ENCODE measurements at regions not wholly inside any gene's neighbourhood (a gene's known extent, or its start where the extent isn't known, plus 50 kb on each side); places are given as distances from the start of the nearest gene placed in this dataset.

DNA sequence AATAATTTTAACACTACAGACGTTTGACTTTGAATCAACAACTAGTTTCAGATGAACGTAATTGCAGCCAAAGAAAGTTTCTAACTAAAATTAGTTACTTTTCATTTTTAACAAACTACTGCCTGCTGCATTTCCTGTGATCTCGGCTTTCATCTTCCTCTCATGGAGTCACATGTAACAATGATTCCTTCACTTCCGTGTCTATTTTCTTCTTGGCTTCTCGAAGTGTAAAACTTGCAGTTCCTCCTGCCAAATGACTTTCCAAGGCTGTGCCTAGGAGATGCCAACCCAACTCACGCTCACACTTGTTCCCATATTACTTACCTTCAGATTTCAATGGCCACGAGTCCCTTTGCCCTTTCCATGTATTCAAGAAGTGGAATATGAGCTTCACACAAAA, 1406.3 kb upstream of the CELF4 start:
- ChIA-PET CTCF (no interaction called here), POLR2A (no interaction called here)
- no peak for DNase-seq (ENCODE audit: extremely low spot score)
- no peak for TF ChIP-seq L3MBTL2 (conservative IDR thresholded peaks at IDR 0.05)
- no peak for TF ChIP-seq ZNF384 (IDR thresholded peaks at IDR 0.05)
- no peak for TF ChIP-seq FOXK2 (IDR thresholded peaks at IDR 0.05)
- TF ChIP-seq FOXM1 (IDR thresholded peaks at IDR 0.05; ENCODE audit: borderline replicate concordance) = no peak

DNA sequence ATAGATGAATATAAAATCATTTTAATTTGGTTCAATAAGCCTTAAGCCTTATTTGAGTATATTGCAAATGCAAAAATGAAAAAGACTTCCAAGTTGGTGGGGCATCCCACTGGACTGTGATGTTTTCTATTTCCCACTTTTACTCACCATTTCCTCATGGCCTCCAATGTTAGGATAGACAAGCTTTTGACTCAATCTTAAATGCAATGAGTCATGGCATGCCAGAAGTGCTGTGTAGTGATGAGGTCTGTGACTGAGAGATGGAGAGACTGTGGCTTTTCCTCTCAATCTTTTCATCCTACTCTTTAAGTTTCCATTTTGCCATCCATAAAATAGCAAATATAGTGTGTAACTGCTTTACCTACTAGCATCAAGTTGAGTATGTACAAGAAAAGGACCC, 1401.2 kb upstream of the CELF4 start:
- no peak for TF ChIP-seq NFRKB (IDR thresholded peaks at IDR 0.05)
- TF ChIP-seq HDGF (IDR thresholded peaks at IDR 0.05; ENCODE audit: borderline replicate concordance) = no peak
- TF ChIP-seq ELF4 (IDR thresholded peaks at IDR 0.05) = no peak
- no peak for TF ChIP-seq FOXK2 (IDR thresholded peaks at IDR 0.05)
- no peak for TF ChIP-seq FOXM1 (IDR thresholded peaks at IDR 0.05; ENCODE audit: borderline replicate concordance)
- no peak for TF ChIP-seq TARDBP (IDR thresholded peaks at IDR 0.05)
- TF ChIP-seq ARNT (IDR thresholded peaks at IDR 0.05) = no peak
- no peak for TF ChIP-seq FOXA1 (IDR thresholded peaks at IDR 0.05)
- TF ChIP-seq SUZ12 (IDR thresholded peaks at IDR 0.05) = no peak
- no peak for TF ChIP-seq L3MBTL2 (conservative IDR thresholded peaks at IDR 0.05)
- ChIA-PET CTCF (no interaction called here), POLR2A (no interaction called here)
- DNase-seq (ENCODE audit: extremely low spot score) = no peak

DNA sequence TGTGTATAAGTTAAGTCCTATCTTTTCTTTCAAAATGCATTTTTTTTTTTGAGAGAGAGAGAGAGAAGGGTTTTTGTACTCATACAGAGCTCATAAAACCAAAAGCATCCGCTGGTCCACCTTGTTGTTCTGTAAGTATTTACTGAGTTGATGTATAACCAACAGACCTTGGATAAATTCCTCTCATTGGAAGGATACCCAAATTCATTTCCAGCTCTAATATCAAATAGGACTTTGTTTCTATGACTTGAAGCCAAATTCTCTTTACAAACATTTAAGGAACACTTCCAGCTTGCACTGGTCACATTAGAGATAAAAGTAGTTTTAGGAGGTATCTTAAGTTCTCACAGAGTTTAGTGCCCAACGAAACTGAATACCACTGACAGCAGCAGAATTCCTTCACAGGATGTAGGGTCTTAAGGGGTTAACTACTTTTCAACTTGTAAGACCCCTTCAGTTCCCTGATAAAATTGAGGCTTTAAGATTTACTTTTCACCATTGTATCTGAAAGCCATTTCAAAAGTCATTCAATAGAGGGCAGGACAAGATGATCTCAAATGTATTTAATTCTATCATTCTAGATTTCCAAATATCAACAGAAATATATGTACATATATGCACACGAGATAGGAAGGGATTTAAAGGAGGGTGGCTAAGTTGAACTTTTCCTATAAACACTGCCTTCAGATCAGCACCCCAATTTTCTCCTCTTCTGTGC, 1398.5 kb upstream of the CELF4 start:
- ChIA-PET POLR2A (no interaction called here), CTCF (no interaction called here)
- DNase-seq (ENCODE audit: extremely low spot score) = no peak
- no peak for TF ChIP-seq ELF4 (IDR thresholded peaks at IDR 0.05)
- TF ChIP-seq ZNF384 (IDR thresholded peaks at IDR 0.05) = no peak
- no peak for TF ChIP-seq HDGF (IDR thresholded peaks at IDR 0.05; ENCODE audit: borderline replicate concordance)
- no peak for TF ChIP-seq SUZ12 (IDR thresholded peaks at IDR 0.05)
- no peak for TF ChIP-seq TARDBP (IDR thresholded peaks at IDR 0.05)
- TF ChIP-seq FOXA1 (IDR thresholded peaks at IDR 0.05) = no peak
- no peak for TF ChIP-seq FOXM1 (IDR thresholded peaks at IDR 0.05; ENCODE audit: borderline replicate concordance)
- TF ChIP-seq, protein P1, sequence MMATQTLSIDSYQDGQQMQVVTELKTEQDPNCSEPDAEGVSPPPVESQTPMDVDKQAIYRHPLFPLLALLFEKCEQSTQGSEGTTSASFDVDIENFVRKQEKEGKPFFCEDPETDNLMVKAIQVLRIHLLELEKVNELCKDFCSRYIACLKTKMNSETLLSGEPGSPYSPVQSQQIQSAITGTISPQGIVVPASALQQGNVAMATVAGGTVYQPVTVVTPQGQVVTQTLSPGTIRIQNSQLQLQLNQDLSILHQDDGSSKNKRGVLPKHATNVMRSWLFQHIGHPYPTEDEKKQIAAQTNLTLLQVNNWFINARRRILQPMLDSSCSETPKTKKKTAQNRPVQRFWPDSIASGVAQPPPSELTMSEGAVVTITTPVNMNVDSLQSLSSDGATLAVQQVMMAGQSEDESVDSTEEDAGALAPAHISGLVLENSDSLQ (IDR thresholded peaks at IDR 0.05) = no peak
- no peak for TF ChIP-seq LEF1 (IDR thresholded peaks at IDR 0.05; ENCODE audit: borderline replicate concordance)
- TF ChIP-seq BHLHE40 (IDR thresholded peaks at IDR 0.05; ENCODE audit: borderline replicate concordance) = no peak
- TF ChIP-seq CTBP1 (IDR thresholded peaks at IDR 0.05; ENCODE audit: borderline replicate concordance) = no peak
- TF ChIP-seq SP1 (IDR thresholded peaks at IDR 0.05) = no peak
- TF ChIP-seq ARNT (IDR thresholded peaks at IDR 0.05) = no peak
- TF ChIP-seq NFRKB (IDR thresholded peaks at IDR 0.05) = no peak
- no peak for TF ChIP-seq L3MBTL2 (conservative IDR thresholded peaks at IDR 0.05)
- TF ChIP-seq FOXK2 (IDR thresholded peaks at IDR 0.05) = no peak

DNA sequence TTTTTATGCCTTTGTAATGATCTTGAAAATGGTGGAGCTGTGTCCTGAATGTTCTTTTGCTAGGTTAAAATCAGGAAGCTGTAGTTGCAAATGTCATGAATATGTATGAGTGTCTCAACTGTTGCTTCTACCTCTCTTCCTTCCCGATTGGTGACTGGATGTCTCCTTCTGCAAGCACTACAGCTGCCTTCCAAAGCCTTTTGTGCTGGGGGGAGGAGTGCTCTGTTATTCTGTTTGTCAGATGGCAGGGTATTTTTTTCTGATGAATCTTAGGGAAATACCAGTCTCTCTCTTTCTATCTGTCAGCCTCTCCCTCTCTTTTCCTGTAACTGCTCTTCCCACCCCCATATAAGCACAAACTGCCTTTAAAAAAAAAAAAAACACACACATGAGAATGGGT, 1396.3 kb upstream of the CELF4 start:
- TF ChIP-seq HDGF (IDR thresholded peaks at IDR 0.05; ENCODE audit: borderline replicate concordance) (no peak), ELF4 (IDR thresholded peaks at IDR 0.05) (no peak)
- no peak for DNase-seq (ENCODE audit: extremely low spot score)
- POLR2A ChIA-PET = no interaction called here
- CTCF ChIA-PET = no interaction called here

DNA sequence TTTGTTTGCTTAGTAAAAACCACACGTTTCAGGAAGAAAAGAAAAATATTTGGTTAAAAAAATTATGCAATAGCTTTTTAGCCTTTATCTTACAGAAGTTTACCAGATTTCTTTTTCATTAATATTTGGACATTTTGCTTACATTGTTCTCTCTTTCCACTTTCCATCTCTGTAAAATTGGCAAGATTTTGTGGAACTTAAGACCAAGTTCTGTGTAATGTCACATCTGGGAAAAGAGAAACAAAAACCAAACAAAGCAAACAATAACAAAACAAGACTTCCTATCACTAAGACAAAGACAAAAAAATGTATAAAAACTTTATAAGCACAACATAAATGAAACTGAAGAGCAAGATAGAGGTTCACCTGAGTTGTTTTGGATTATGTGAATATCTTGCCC, 1392.1 kb upstream of the CELF4 start:
- DNase-seq (ENCODE audit: extremely low spot score) = no peak
- POLR2A ChIA-PET = no interaction called here
- CTCF ChIA-PET = no interaction called here
- TF ChIP-seq NFRKB (IDR thresholded peaks at IDR 0.05) (no peak), FOXM1 (IDR thresholded peaks at IDR 0.05; ENCODE audit: borderline replicate concordance) (no peak), CTBP1 (IDR thresholded peaks at IDR 0.05; ENCODE audit: borderline replicate concordance) (no peak), HDGF (IDR thresholded peaks at IDR 0.05; ENCODE audit: borderline replicate concordance) (no peak), SUZ12 (IDR thresholded peaks at IDR 0.05) (no peak), SP1 (IDR thresholded peaks at IDR 0.05) (no peak), BHLHE40 (IDR thresholded peaks at IDR 0.05; ENCODE audit: borderline replicate concordance) (no peak), ZNF384 (IDR thresholded peaks at IDR 0.05) (no peak)

DNA sequence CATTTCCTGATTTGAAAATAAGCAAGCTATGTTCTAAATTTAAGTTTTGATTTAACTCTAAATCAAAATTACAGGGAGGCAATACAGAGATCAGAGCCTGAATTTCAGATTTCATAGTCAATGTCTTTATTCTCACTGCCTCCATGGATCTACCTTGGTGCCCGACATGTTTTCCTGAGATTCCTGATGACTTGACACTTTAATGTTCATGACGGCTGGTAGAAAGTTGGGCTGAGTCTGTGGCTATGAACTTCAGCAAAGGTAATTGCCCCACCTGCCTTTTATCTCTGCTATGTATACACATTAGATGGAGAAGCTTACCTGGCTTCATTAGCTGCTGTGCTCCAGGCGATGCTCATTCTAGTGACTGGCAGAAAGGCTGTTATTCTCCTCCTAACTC, 1390.5 kb upstream of the CELF4 start:
- no peak for DNase-seq (ENCODE audit: extremely low spot score)
- ChIA-PET POLR2A (no interaction called here), CTCF (no interaction called here)
- TF ChIP-seq TARDBP (IDR thresholded peaks at IDR 0.05) (no peak), CTBP1 (IDR thresholded peaks at IDR 0.05; ENCODE audit: borderline replicate concordance) (no peak), SUZ12 (IDR thresholded peaks at IDR 0.05) (no peak), HDGF (IDR thresholded peaks at IDR 0.05; ENCODE audit: borderline replicate concordance) (no peak), FOXM1 (IDR thresholded peaks at IDR 0.05; ENCODE audit: borderline replicate concordance) (no peak), ARNT (IDR thresholded peaks at IDR 0.05) (no peak), ZNF384 (IDR thresholded peaks at IDR 0.05) (no peak), FOXA1 (IDR thresholded peaks at IDR 0.05) (no peak), FOXK2 (IDR thresholded peaks at IDR 0.05) (no peak), LEF1 (IDR thresholded peaks at IDR 0.05; ENCODE audit: borderline replicate concordance) (no peak), ELF4 (IDR thresholded peaks at IDR 0.05) (no peak), L3MBTL2 (conservative IDR thresholded peaks at IDR 0.05) (no peak), NFRKB (IDR thresholded peaks at IDR 0.05) (no peak), BHLHE40 (IDR thresholded peaks at IDR 0.05; ENCODE audit: borderline replicate concordance) (no peak), SP1 (IDR thresholded peaks at IDR 0.05) (no peak)
- TF ChIP-seq, protein P1 (IDR thresholded peaks at IDR 0.05) = no peak

DNA sequence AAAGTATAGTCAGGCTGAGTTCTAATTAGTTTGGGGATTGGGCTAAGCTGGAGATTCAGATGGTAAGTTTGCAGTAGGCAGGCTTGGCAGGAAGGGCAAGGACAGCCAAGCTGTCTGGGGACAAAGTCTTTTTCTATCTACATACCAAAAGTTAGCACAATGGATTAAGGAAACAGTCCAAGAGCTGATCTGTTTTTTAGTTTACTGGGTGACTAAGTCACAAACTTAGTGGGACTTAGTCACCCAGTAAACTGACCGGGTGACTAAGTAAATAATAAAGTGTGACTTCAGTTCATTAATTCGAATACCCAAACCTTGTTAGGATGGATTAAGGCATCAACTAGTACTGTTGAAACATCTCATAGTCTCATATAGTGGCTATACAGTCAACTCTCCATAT, 1386.0 kb upstream of the CELF4 start:
- POLR2A ChIA-PET = no interaction called here
- CTCF ChIA-PET = no interaction called here
- no peak for TF ChIP-seq ELF4 (IDR thresholded peaks at IDR 0.05)
- TF ChIP-seq FOXK2 (IDR thresholded peaks at IDR 0.05) = no peak
- no peak for TF ChIP-seq CTBP1 (IDR thresholded peaks at IDR 0.05; ENCODE audit: borderline replicate concordance)
- no peak for TF ChIP-seq SUZ12 (IDR thresholded peaks at IDR 0.05)
- TF ChIP-seq FOXM1 (IDR thresholded peaks at IDR 0.05; ENCODE audit: borderline replicate concordance) = no peak
- TF ChIP-seq, protein P1 (IDR thresholded peaks at IDR 0.05) = no peak
- no peak for TF ChIP-seq ARNT (IDR thresholded peaks at IDR 0.05)
- no peak for TF ChIP-seq SP1 (IDR thresholded peaks at IDR 0.05)
- TF ChIP-seq BHLHE40 (IDR thresholded peaks at IDR 0.05; ENCODE audit: borderline replicate concordance) = no peak
- no peak for TF ChIP-seq HDGF (IDR thresholded peaks at IDR 0.05; ENCODE audit: borderline replicate concordance)
- no peak for TF ChIP-seq TARDBP (IDR thresholded peaks at IDR 0.05)
- TF ChIP-seq L3MBTL2 (conservative IDR thresholded peaks at IDR 0.05) = no peak
- TF ChIP-seq NFRKB (IDR thresholded peaks at IDR 0.05) = no peak
- no peak for DNase-seq (ENCODE audit: extremely low spot score)

Data from HEK293T (cell line).